ACC112 (cell line): ENCODE measurements at regions not wholly inside any gene's neighbourhood (a gene's known extent, or its start where the extent isn't known, plus 50 kb on each side); places are given as distances from the start of the nearest gene placed in this dataset.
"Not testable (repeated sequence)": the region's sequence is repeated elsewhere in the genome, so short reads cannot be mapped to it uniquely, and the experiment has no call there.

Experiments used
- H2AFZ ChIP-seq: fragments of 200-600 bp; sonication (generic); one replicate; pipeline ENCODE4 v1.6.0; 2017; ENCODE audit warnings: antibody characterized with exemption, low read length; ENCODE audit not compliant: unreplicated experiment
- H3K27ac ChIP-seq: fragments of 200-600 bp; sonication (generic); 2 replicates; pipeline ENCODE4 v1.5.1; 2014; ENCODE audit warnings: low read depth, mild to moderate bottlenecking, antibody characterized with exemption, low read length, moderate library complexity
- H3K27me3 ChIP-seq: fragments of 200-600 bp; sonication (generic); 2 replicates; pipeline ENCODE4 v1.6.1; 2014; ENCODE audit warnings: mild to moderate bottlenecking, antibody characterized with exemption, low read length, moderate library complexity, mixed read lengths; ENCODE audit not compliant: insufficient read depth
- H3K36me3 ChIP-seq: fragments of 200-600 bp; sonication (generic); 2 replicates; pipeline ENCODE4 v1.6.1; 2016; ENCODE audit warnings: mild to moderate bottlenecking, antibody characterized with exemption, low read length, moderate library complexity, mixed read lengths; ENCODE audit not compliant: insufficient read depth
- H3K4me1 ChIP-seq: fragments of 200-600 bp; sonication (generic); one replicate; pipeline ENCODE4 v1.6.1; 2016; ENCODE audit warnings: low read length, mixed read lengths; ENCODE audit not compliant: insufficient read depth, unreplicated experiment, control insufficient read depth
- H3K4me3 ChIP-seq: fragments of 200-600 bp; sonication (generic); 2 replicates; pipeline ENCODE4 v1.5.1; 2014; ENCODE audit warnings: mild to moderate bottlenecking, low read depth, low read length
- H3K79me2 ChIP-seq: fragments of 200-600 bp; sonication (generic); one replicate; pipeline ENCODE4 v1.6.0; 2016; ENCODE audit warnings: low read length; ENCODE audit not compliant: control insufficient read depth, unreplicated experiment, insufficient read depth

DNA sequence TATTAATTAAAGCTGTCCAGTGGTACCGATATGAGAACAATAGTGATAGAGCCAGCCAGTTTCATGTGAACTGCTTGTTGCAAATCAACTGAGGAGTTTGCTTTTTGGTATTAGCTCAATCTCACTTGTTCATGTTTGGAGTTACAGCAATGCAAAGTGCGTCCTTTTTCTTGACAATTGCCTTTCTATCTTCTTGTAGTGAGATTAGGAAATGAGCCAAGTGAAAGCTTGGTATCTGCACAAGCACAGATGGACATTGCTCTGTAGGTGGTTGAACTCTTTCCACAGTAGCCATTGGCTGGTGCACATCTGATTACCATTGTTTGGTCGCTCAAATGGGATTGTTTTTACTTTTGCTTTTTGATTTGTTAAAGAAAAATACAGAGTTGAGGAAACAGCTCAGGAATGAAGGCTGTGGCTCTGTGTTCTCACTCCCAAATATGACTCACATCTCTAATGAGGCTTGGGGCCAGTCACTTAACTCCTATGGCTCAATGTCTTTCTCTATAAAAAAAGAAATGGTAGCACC, 241.4 kb downstream of the BMP4 start:
- Histone ChIP-seq H3K27ac (no peak overlapping the region), H3K4me1 (peaks cover 19% of the 10 kb centered on the region), H3K4me3 (peak overlapping the region; percentile 73), H3K79me2 (no peaks in the 10 kb centered on the region), H3K27me3 (no peaks in the 10 kb centered on the region), H2AFZ (peak overlapping the region; percentile 90), H3K36me3 (no peaks in the 10 kb centered on the region)

DNA sequence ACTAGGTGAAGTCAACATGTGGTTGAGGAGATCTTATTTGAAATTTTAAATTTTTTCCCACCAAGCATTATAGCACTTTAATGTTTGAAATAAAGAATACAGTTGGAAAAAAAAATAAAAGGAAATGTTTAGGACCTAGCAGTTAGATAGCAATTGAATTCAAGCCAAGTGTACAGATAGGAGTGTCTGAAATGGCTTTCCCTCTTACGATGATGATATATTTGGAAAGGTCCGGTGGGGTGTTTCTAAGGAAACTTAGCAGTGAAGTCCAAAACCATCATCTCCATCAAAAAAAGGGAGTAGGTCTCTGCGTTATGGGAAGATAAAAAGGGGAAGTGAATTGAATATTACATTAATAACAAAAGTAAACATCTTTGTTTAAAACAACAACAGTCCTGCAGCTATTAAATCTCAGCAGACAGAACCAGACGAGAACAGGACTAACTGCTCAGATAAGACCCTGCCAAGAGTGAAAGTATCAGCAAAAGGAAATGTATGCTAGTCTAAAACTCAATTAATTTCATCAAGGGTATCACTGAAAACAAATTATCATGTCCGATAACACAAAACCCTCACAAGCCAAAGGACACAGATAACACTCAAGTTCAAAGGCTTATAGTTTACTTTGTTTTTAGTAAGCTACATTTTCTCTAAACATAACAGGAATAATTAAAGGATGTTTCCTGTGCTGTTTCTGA, 242.0 kb downstream of the BMP4 start:
- Histone ChIP-seq H3K36me3 (no peaks in the 10 kb centered on the region), H3K4me1 (peaks cover 19% of the 10 kb centered on the region), H3K4me3 (peak overlapping the region; percentile 73), H2AFZ (peak overlapping the region; percentile 90), H3K79me2 (no peaks in the 10 kb centered on the region), H3K27me3 (no peaks in the 10 kb centered on the region), H3K27ac (no peak overlapping the region)

DNA sequence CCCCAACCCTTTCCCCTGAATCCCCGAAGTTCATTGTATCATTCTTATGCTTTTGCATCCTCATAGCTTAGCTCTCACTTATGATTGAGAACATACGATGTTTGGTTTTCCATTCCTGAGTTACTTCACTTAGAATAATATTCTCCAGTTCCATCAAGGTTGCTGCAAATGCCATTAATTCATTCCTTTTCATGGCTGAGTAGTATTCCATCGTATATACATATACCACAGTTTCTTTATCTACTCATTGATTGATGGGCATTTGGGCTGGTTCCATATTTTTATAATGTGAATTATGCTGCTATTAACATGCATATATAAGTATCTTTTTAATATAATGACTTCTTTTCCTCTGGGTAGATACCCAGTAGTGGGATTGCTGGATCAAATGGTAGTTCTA, 243.7 kb downstream of the BMP4 start:
- not testable (repeated sequence) for H3K27me3 ChIP-seq, H3K4me3 ChIP-seq, H3K27ac ChIP-seq, H2AFZ ChIP-seq, H3K36me3 ChIP-seq, H3K79me2 ChIP-seq
- H3K4me1 ChIP-seq: peaks cover 19% of the 10 kb centered on the region

DNA sequence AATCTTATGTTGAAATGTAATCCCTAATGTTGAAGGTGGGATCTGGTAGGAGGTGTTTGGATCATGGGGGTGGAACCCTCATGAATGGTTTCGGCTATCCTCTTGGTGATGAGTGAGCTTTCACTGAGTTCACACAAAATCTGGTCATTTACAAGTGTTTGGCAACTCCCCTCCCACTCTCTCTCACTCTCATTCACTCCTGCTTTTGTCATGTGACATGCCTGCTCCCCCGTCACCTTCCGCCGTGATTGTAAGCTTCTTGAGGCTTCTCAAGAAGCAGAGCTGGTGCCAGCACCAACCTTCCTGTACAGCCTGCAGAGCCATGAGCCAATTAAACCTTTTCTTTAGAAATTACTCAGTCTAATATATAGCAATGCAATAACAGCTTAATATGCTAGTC, 245.4 kb downstream of the BMP4 start:
- H3K27ac ChIP-seq: no peak overlapping the region
- no peaks in the 10 kb centered on the region; the same call in 1 of the 2 replicates for H3K27me3 ChIP-seq
- no peak overlapping the region for H3K4me3 ChIP-seq
- H3K79me2 ChIP-seq: no peaks in the 10 kb centered on the region
- peaks cover 11% of the 10 kb centered on the region for H3K4me1 ChIP-seq
- H2AFZ ChIP-seq: no peak overlapping the region
- H3K36me3 ChIP-seq: no peaks in the 10 kb centered on the region

DNA sequence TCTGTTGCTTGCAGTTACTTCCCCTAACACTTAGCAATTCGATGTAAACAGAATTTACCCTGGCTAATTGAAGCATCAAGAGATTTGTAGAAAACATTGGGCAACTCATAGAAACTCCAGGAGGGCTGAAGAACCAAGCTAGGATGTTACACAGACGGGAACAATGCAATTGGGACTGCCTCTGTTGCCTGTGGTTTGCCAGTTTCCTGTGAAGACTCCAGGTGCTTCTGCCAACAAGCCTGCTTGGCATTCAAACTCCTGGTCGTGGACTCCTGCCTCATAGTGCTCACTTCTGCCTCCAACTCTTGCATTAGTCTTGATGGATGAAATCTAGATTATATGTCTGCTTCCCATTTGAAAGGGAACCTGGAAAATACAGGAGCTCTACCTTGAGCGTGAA, 246.0 kb downstream of the BMP4 start:
- no peak overlapping the region for H3K27ac ChIP-seq
- H2AFZ ChIP-seq: no peak overlapping the region
- H3K4me1 ChIP-seq: peaks cover 5% of the 10 kb centered on the region
- H3K36me3 ChIP-seq: no peaks in the 10 kb centered on the region
- no peaks in the 10 kb centered on the region; the same call in 1 of the 2 replicates for H3K27me3 ChIP-seq
- H3K4me3 ChIP-seq: no peak overlapping the region
- H3K79me2 ChIP-seq: no peaks in the 10 kb centered on the region

DNA sequence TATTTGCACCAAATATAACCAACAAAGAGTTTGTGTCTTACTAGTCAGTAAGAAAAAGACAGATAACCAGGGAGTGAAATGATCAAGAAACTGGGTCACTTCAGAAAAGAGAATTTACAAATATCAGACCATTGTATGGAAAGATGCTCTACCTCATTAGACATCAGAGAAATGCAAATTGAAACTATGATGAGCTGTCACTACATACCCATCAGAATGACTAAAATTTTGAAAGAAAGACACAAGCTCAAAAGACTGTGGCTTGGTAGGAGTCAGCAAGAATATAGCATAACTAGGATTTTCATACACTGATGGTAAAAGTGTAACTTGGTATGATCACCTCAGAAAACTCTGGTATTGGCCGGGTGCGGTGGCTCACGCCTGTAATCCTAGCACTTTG, 247.2 kb downstream of the BMP4 start:
- Histone ChIP-seq H3K79me2 (no peaks in the 10 kb centered on the region), H3K4me1 (no peaks in the 10 kb centered on the region), H3K27ac (no peak overlapping the region), H3K4me3 (no peak overlapping the region), H3K36me3 (no peaks in the 10 kb centered on the region), H3K27me3 (peaks cover under 1% of the 10 kb centered on the region; the same call in 1 of the 2 replicates), H2AFZ (no peak overlapping the region)

DNA sequence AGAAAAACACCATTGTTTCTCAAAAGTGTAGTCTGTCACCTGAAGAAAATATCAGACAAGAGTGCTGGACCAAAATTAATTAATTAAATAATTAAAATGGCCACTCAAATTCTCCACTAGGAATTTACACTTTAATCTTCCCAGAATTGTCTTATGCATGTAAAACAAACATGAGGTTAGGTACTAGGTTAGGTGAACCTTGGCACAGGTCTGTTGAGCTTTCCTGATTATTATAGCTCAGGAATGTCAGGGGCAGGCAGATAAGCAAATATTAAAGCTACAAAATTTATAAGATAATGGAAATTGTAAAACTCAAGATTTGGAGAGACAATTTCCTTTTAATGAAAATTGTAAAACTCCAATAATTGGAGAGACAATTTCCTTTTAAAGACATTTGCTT, 253.2 kb downstream of the BMP4 start:
- H3K36me3 ChIP-seq: no peaks in the 10 kb centered on the region
- H3K27me3 ChIP-seq: peaks cover 39% of the 10 kb centered on the region
- no peak overlapping the region for H3K4me3 ChIP-seq
- no peaks in the 10 kb centered on the region for H3K79me2 ChIP-seq
- H3K4me1 ChIP-seq: no peaks in the 10 kb centered on the region
- H2AFZ ChIP-seq: no peak overlapping the region
- no peak overlapping the region for H3K27ac ChIP-seq

DNA sequence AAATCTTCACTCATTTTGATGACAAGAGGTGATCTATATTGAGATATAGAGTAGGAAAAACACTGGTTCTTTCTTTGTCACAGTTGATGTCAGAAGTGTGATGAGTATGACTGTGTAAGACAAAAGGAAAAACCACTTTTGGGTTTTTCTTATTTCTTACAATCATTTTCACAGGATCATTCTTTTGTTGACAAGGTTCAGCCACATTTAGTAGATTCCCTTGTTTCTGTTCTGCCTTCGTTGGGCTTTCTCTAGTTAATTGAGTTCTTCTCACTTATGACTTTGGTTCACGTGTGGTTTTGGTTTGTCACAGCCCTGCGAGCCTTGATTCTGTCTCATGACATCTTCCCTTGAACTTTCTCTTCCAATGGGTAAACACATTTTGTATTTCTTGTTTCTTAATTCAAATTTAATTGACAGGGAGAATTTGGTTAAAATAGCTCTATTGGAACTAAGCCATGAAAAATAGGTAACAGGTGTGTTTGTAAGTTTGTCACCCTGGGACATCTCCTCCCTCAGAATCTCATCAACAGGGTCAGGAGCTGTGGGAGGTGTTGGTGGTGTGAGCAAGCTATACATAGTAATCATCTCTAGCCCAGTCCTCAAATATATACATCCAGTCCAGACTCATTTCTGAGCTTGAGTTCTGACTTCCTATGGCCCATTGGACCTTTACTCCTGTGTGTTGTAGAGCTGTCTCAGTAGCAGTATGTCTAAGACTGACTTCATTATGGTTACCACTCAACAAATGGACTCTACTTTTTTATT, 255.3 kb downstream of the BMP4 start:
- H3K79me2 ChIP-seq: no peaks in the 10 kb centered on the region
- H3K4me3 ChIP-seq: no peak overlapping the region
- no peaks in the 10 kb centered on the region for H3K4me1 ChIP-seq
- no peak overlapping the region for H2AFZ ChIP-seq
- no peaks in the 10 kb centered on the region for H3K36me3 ChIP-seq
- no peak overlapping the region for H3K27ac ChIP-seq
- H3K27me3 ChIP-seq: peaks cover 55% of the 10 kb centered on the region

DNA sequence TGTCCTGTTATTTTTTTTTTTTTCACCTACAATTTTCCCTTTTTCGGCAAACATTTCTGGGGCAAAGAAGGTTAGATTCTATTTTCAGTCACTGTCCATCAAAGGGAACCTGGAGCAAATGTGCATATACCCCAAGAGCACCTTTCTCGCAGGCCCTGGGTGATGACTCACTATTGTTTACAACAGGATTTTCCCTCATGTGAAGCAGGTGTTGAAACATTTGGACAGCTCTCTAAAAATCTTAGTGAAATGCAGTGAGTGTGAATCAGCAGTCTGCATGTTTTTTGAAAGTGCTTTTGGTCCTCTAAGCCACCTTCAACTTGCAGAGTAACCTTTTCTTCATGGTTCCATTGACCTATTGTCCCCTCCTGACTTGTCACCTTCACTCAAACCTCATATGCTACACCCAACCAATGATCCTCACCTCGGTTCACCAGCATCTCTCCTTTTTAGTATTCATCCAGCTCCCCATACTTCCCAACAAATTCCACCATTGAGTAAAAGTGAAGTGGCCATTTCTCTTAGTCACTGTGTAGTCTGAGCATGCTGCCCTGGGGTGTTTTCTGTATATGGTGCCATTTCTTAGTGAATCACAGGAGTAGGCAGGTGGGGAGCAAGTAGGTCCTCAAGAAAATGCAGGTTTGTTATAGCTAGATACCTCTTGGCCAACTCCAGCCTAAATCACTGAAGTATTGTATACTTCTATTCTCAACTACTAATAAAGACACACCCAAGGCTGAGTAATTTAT, 260.2 kb downstream of the BMP4 start:
- Histone ChIP-seq H3K79me2 (no peaks in the 10 kb centered on the region), H3K27me3 (peaks cover 43% of the 10 kb centered on the region), H3K27ac (no peak overlapping the region), H3K4me3 (no peak overlapping the region), H2AFZ (no peak overlapping the region), H3K36me3 (no peaks in the 10 kb centered on the region), H3K4me1 (no peaks in the 10 kb centered on the region)

DNA sequence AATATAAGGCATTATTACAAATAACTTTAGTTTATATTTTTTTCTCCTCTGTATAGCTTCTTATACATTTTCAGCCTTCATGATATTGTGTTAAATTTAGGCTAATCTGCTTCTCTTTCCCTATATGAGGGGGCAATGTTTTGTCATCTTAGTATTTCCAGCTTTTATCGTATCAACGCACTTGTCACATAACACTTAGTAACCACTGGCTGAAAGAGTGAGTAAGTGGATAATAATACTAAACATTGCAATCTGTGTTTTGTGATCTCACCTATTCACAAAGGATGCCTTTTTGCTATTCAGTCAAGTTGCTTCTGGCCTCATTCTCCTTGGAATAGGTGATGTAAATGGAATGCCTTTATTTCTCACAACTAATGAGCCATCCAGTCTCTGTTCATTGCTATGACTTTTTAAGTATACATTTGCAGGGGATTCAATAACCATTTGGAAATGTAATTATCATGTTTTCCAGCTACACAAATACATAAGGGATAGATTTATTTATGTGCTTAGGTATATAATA, 260.9 kb downstream of the BMP4 start:
- Histone ChIP-seq H3K79me2 (no peaks in the 10 kb centered on the region), H3K4me1 (no peaks in the 10 kb centered on the region), H3K27ac (no peak overlapping the region), H3K4me3 (no peak overlapping the region), H2AFZ (no peak overlapping the region), H3K27me3 (peaks cover 37% of the 10 kb centered on the region), H3K36me3 (no peaks in the 10 kb centered on the region)
